CD4-positive, alpha-beta memory T cell (primary cell): ENCODE measurements at regions not wholly inside any gene's neighbourhood (a gene's known extent, or its start where the extent isn't known, plus 50 kb on each side); places are given as distances from the start of the nearest gene placed in this dataset.

ENCODE experiments used
- CTCF ChIA-PET: fragments of 350-600 bp; sonication (Branson Sonifier 250); formaldehyde crosslinking; loops from one replicate; lab custom pipeline; 2021; ENCODE audit warnings: inconsistent platforms; ENCODE audit not compliant: partially characterized antibody; lab: Charles Lee
- POLR2A ChIA-PET: fragments of 350-600 bp; sonication (Branson Sonifier 250); formaldehyde crosslinking; loops from one replicate; lab custom pipeline; 2021; ENCODE audit not compliant: partially characterized antibody; lab: Charles Lee
- DNase-seq, 5 donors: peaks; one replicate each; pipeline versions ENCODE4 v3.0.0 to v3.0.0-alpha.2; 2020 to 2022; ENCODE audit warnings: mixed read lengths in 1 of 5
- H3K27ac ChIP-seq: one replicate; pipeline ENCODE4 v1.7.0; 2013; ENCODE audit warnings: low read depth, low read length
- H3K27me3 ChIP-seq: 2 replicates; pipeline ENCODE4 v1.7.0; 2013; ENCODE audit warnings: mild to moderate bottlenecking, low read length, moderate library complexity; ENCODE audit not compliant: insufficient read depth
- H3K36me3 ChIP-seq: 2 replicates; pipeline ENCODE4 v1.7.0; 2013; ENCODE audit warnings: mild to moderate bottlenecking, low read length, moderate library complexity; ENCODE audit not compliant: insufficient read depth
- H3K4me1 ChIP-seq: 2 replicates; pipeline ENCODE4 v1.7.0; 2013; ENCODE audit warnings: mild to moderate bottlenecking, low read length, moderate library complexity; ENCODE audit not compliant: insufficient read depth
- H3K4me3 ChIP-seq, 2 donors: one replicate each; pipeline ENCODE4 v1.7.0; 2013; ENCODE audit warnings: low read length in 2 of 2, mild to moderate bottlenecking in 1 of 2
- H3K9me3 ChIP-seq, 2 donors: one replicate each; pipeline ENCODE4 v1.7.0; 2013; ENCODE audit warnings: low read length in 2 of 2, control low read depth in 1 of 2; ENCODE audit not compliant: control insufficient read depth in 1 of 2
- H3K27ac Mint-ChIP-seq, 7 donors: one replicate each; pipeline ENCODE4 v1.8.0; 2020 to 2021; ENCODE audit warnings: mixed read lengths in 7 of 7, mild to moderate bottlenecking in 6 of 7, inconsistent platforms in 3 of 7, moderate library complexity in 3 of 7
- H3K27me3 Mint-ChIP-seq, 2 donors: one replicate each; pipeline ENCODE4 v1.8.0; 2020 to 2021; ENCODE audit warnings: mixed read lengths in 2 of 2
- H3K36me3 Mint-ChIP-seq, 2 donors: one replicate each; pipeline ENCODE4 v1.8.0; 2020 to 2021; ENCODE audit warnings: mixed read lengths in 2 of 2, inconsistent platforms in 1 of 2, mild to moderate bottlenecking in 1 of 2
- H3K4me1 Mint-ChIP-seq, 4 donors: one replicate each; pipeline ENCODE4 v1.8.0; 2020 to 2021; ENCODE audit warnings: mixed read lengths in 4 of 4, mild to moderate bottlenecking in 1 of 4
- H3K4me3 Mint-ChIP-seq, 8 donors: one replicate each; pipeline ENCODE4 v1.8.0; 2020 to 2021; ENCODE audit warnings: mixed read lengths in 8 of 8, mild to moderate bottlenecking in 7 of 8, moderate library complexity in 6 of 8, inconsistent platforms in 3 of 8
- H3K9me3 Mint-ChIP-seq, 8 donors: one replicate each; pipeline ENCODE4 v1.8.0; 2020 to 2021; ENCODE audit warnings: mixed read lengths in 8 of 8, mild to moderate bottlenecking in 5 of 8, inconsistent platforms in 3 of 8, moderate library complexity in 1 of 8
- intact Hi-C: fragments of 100-400 bp; cut with micrococcal nuclease; formaldehyde crosslinking; loops from one replicate; pipeline ENCODE4 v1.15.1; 2023

- Histone ChIP-seq H3K27ac (no peak overlapping the region), H3K9me3 (no peaks in the 10 kb centered on the region), H3K4me1 (no peaks in the 10 kb centered on the region), H3K4me3 (no peak overlapping the region), H3K27me3 (no peaks in the 10 kb centered on the region), H3K36me3 (no peaks in the 10 kb centered on the region)
- ChIA-PET CTCF (no interaction called here), POLR2A (no interaction called here)
- Mint-ChIP-seq H3K4me3 (no peak overlapping the region), H3K9me3 (peaks cover 0 to 13% (median 4%) of the 10 kb centered on the region in 8 donors), H3K27ac (no peak overlapping the region), H3K27me3 (peaks cover 0 to 1% of the 10 kb centered on the region in 2 donors), H3K4me1 (no peaks in the 10 kb centered on the region), H3K36me3 (no peaks in the 10 kb centered on the region)
- intact Hi-C loops: no loop called here
- no peak for DNase-seq
Measured at GRCh38 chr12:115659422-115659821, 618.1 kb downstream of the MED13L start.

DNA sequence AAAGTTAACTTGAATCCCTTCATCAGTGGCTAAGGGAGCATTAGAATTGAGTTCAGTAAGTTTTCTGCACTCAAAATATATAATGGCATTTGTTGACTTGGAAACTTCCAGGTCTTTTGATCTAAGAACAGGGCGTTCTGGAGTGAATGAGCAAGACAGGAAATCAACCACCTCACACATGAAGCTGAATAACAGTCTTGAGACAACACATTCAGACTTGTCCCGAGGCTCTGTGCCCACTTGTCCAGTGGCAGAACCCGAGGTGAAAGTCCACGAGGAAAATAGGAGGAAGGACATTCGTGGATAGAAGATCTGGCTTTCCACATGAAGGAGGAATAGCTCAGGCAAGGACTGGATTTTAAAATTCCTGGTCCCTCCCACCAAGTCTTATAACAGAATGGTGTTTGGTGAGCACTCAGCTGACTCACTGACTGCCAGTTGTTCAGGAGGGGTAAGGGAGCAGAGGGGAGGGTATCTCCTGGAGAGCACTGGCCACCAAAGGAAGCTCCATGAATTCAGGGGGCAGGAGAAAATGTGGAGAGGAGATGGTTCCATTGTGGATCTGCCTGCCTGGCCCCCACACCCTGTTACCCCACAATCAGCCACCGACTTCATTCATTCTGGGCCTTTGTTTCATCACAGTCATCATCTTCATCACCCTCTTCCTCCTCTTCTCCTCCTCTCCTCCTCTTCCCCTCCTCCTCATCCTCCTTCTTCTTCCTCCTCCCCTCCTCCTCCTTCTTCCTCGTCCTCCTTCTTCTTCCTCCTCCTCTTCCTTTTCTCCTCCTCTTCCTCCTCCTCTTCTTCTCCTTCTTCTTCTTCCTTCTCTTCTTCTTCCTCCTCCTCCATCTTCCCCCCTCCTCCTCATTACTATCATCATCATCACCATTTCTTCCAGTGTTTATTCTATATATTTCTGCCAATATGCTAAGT, 620.1 kb downstream of the MED13L start:
- Histone ChIP-seq H3K4me3 (no peak overlapping the region), H3K4me1 (no peaks in the 10 kb centered on the region), H3K36me3 (no peaks in the 10 kb centered on the region), H3K9me3 (no peaks in the 10 kb centered on the region), H3K27ac (no peak overlapping the region), H3K27me3 (no peaks in the 10 kb centered on the region)
- H3K27ac Mint-ChIP-seq: no peak overlapping the region
- H3K4me3 Mint-ChIP-seq: no peak overlapping the region
- no peaks in the 10 kb centered on the region for H3K27me3 Mint-ChIP-seq
- CTCF ChIA-PET: interaction anchor here (1.5 kb wide), 1 partner anchor 10 kb away, joined by 3 read pairs; no protein-coding TSS in a partner anchor
- intact Hi-C loops: no loop called here
- no peak for DNase-seq
- peaks cover 0 to 13% (median 3%) of the 10 kb centered on the region in 8 donors for H3K9me3 Mint-ChIP-seq
- POLR2A ChIA-PET: no interaction called here
- H3K36me3 Mint-ChIP-seq: no peaks in the 10 kb centered on the region
- no peaks in the 10 kb centered on the region for H3K4me1 Mint-ChIP-seq

GRCh38 chr12:115650026-115650425, 627.5 kb downstream of the MED13L start:
- POLR2A ChIA-PET: no interaction called here
- no peaks in the 10 kb centered on the region for H3K27me3 ChIP-seq
- no peaks in the 10 kb centered on the region for H3K4me1 ChIP-seq
- Mint-ChIP-seq H3K36me3 (no peaks in the 10 kb centered on the region), H3K4me1 (no peaks in the 10 kb centered on the region), H3K9me3 (peaks cover 0 to 26% (median 5%) of the 10 kb centered on the region in 8 donors), H3K27me3 (no peaks in the 10 kb centered on the region), H3K4me3 (no peak overlapping the region), H3K27ac (no peak overlapping the region)
- no peak overlapping the region for H3K4me3 ChIP-seq
- no peak for DNase-seq
- CTCF ChIA-PET: no interaction called here
- no peaks in the 10 kb centered on the region for H3K36me3 ChIP-seq
- H3K9me3 ChIP-seq: no peaks in the 10 kb centered on the region
- intact Hi-C loops: no loop called here
- H3K27ac ChIP-seq: no peak overlapping the region

DNA sequence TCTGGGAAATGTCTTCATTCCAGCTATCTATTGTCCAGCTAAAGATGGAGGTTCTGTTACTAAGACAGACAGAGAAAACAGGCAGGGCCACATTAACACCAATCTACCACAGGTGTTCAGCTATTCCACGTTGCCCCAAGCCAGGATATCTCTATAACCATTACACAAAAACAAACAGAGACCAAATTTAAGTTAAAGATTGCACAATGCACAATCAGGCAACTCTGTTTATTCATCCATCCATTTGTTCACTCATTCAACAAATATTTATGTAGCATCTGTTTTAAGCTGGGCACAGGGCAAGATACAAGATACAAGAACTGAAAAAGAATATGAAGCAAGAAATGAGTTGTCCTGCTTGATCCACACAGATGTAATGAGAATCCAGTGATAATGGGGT, 629.0 kb downstream of the MED13L start:
- Histone ChIP-seq H3K36me3 (no peaks in the 10 kb centered on the region), H3K27ac (no peak overlapping the region), H3K9me3 (no peaks in the 10 kb centered on the region), H3K4me3 (no peak overlapping the region), H3K27me3 (no peaks in the 10 kb centered on the region), H3K4me1 (no peaks in the 10 kb centered on the region)
- ChIA-PET CTCF (no interaction called here), POLR2A (no interaction called here)
- Mint-ChIP-seq H3K4me1 (no peaks in the 10 kb centered on the region), H3K4me3 (no peak overlapping the region), H3K36me3 (no peaks in the 10 kb centered on the region), H3K27ac (no peak overlapping the region), H3K27me3 (no peaks in the 10 kb centered on the region), H3K9me3 (peaks cover 0 to 26% (median 6%) of the 10 kb centered on the region in 8 donors)
- intact Hi-C loops: no loop called here
- DNase-seq: no peak

GRCh38 chr12:115646210-115646609, 631.3 kb downstream of the MED13L start:
- H3K4me1 ChIP-seq: no peaks in the 10 kb centered on the region
- Mint-ChIP-seq H3K36me3 (no peaks in the 10 kb centered on the region), H3K27ac (no peak overlapping the region), H3K9me3 (peaks cover 0 to 30% (median 8%) of the 10 kb centered on the region in 8 donors), H3K4me3 (no peak overlapping the region), H3K27me3 (peaks cover 0 to 2% of the 10 kb centered on the region in 2 donors), H3K4me1 (no peaks in the 10 kb centered on the region)
- H3K36me3 ChIP-seq: no peaks in the 10 kb centered on the region
- no peaks in the 10 kb centered on the region for H3K27me3 ChIP-seq
- intact Hi-C loops: no loop called here
- no peaks in the 10 kb centered on the region for H3K9me3 ChIP-seq
- no peak overlapping the region for H3K4me3 ChIP-seq
- no peak overlapping the region for H3K27ac ChIP-seq
- POLR2A ChIA-PET: no interaction called here
- CTCF ChIA-PET: no interaction called here
- no peak for DNase-seq

- H3K9me3 Mint-ChIP-seq: peaks cover 0 to 9% (median 1%) of the 10 kb centered on the region in 8 donors
- H3K4me1 ChIP-seq: no peaks in the 10 kb centered on the region
- no peaks in the 10 kb centered on the region for H3K36me3 ChIP-seq
- no peak overlapping the region for H3K4me3 ChIP-seq
- intact Hi-C loops: no loop called here
- H3K4me1 Mint-ChIP-seq: no peaks in the 10 kb centered on the region
- CTCF ChIA-PET: no interaction called here
- no peak for DNase-seq
- no peaks in the 10 kb centered on the region for H3K27me3 ChIP-seq
- POLR2A ChIA-PET: no interaction called here
- H3K27ac Mint-ChIP-seq: no peak overlapping the region
- H3K27ac ChIP-seq: no peak overlapping the region
- no peaks in the 10 kb centered on the region for H3K36me3 Mint-ChIP-seq
- H3K27me3 Mint-ChIP-seq: peaks cover 0 to 2% of the 10 kb centered on the region in 2 donors
- no peaks in the 10 kb centered on the region for H3K9me3 ChIP-seq
- H3K4me3 Mint-ChIP-seq: no peak overlapping the region
Measured at GRCh38 chr12:115640929-115641328, 636.6 kb downstream of the MED13L start.

DNA sequence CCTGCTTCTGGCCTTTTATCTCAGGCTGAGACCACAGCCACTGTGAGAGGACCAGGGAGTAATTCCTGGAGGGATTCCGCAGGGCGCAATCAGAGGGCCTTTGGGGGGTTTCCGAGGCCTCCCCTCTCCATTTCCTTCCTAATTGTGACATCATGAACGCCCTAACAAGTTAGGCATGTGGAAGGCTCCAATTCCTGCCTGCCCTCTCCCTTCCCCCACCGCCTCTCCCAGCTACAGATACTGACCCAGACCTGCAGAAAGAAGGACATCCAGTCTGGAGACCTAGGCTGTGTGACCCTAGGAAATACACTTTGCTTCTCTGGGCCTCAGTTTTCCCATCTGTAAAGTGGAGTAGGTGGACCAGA, 637.9 kb downstream of the MED13L start:
- H3K4me3 ChIP-seq: no peak overlapping the region
- ChIA-PET CTCF (no interaction called here), POLR2A (no interaction called here)
- H3K27me3 ChIP-seq: no peaks in the 10 kb centered on the region
- Mint-ChIP-seq H3K36me3 (no peaks in the 10 kb centered on the region), H3K9me3 (peaks cover 0 to 10% (median 1%) of the 10 kb centered on the region in 8 donors), H3K27me3 (peaks cover 0 to 2% of the 10 kb centered on the region in 2 donors), H3K4me1 (no peaks in the 10 kb centered on the region), H3K27ac (no peak overlapping the region), H3K4me3 (no peak overlapping the region)
- DNase-seq: no peak
- intact Hi-C loops: no loop called here
- no peaks in the 10 kb centered on the region for H3K36me3 ChIP-seq
- H3K27ac ChIP-seq: no peak overlapping the region
- no peaks in the 10 kb centered on the region for H3K4me1 ChIP-seq
- H3K9me3 ChIP-seq: no peaks in the 10 kb centered on the region
